ENCODE measurements at regions not wholly inside any gene's neighbourhood (a gene's known extent, or its start where the extent isn't known, plus 50 kb on each side); places are given as distances from the start of the nearest gene placed in this dataset.

DNA sequence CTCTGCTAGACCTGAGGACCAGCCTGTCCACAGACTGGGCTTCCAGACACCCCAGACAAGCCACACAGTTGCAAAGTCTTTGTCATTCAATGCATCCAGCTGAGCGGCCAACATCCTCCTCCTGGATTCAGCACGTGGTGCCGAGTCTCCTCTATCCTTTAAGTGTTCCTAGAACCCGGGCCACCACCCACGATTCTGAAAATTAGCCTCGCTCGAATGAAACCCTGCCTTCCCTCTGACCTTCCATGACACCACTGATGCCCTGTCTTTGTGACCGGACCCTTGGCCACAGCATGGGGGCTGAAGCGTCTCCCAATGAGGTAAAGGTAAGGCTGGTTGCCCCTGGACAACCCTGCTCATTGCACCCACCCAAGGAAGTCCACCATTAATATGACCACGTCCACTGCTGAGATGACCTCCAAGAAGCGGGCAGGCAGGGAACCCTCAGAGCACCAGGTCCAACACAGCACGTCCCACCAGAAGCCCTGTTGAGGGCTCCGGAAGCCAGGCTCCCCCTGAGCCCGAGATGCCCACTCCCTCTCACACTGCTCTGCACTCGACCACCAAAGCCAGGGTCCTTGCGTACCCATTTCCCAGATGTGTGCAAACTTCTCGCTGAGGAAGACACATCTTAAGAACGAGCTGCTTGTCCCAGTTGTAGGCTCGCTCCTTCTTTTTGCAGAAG is 279.0 kb downstream of the CTTN start:
- ChIA-PET CTCF (interaction anchor here (0.8 kb wide), 1 partner anchor 229 kb away, joined by 4 read pairs; no protein-coding TSS in a partner anchor), POLR2A (no interaction called here)
- Mint-ChIP-seq H3K4me1 (ENCODE audit: low read depth, unreplicated experiment) (peaks cover 6% of the 10 kb centered on the region), H3K9me3 (ENCODE audit: unreplicated experiment) (no peaks in the 10 kb centered on the region), H3K27ac (ENCODE audit: unreplicated experiment) (no peak overlapping the region), H3K36me3 (ENCODE audit: insufficient read depth, unreplicated experiment) (peaks cover 56% of the 10 kb centered on the region), H3K27me3 (ENCODE audit: insufficient read depth, unreplicated experiment) (no peaks in the 10 kb centered on the region), H3K4me3 (ENCODE audit: unreplicated experiment) (no peak overlapping the region)
- no peaks in the 10 kb centered on the region for H3K9me3 ChIP-seq
- no peak for DNase-seq
- TF ChIP-seq, protein P1, sequence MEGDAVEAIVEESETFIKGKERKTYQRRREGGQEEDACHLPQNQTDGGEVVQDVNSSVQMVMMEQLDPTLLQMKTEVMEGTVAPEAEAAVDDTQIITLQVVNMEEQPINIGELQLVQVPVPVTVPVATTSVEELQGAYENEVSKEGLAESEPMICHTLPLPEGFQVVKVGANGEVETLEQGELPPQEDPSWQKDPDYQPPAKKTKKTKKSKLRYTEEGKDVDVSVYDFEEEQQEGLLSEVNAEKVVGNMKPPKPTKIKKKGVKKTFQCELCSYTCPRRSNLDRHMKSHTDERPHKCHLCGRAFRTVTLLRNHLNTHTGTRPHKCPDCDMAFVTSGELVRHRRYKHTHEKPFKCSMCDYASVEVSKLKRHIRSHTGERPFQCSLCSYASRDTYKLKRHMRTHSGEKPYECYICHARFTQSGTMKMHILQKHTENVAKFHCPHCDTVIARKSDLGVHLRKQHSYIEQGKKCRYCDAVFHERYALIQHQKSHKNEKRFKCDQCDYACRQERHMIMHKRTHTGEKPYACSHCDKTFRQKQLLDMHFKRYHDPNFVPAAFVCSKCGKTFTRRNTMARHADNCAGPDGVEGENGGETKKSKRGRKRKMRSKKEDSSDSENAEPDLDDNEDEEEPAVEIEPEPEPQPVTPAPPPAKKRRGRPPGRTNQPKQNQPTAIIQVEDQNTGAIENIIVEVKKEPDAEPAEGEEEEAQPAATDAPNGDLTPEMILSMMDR (IDR thresholded peaks at IDR 0.05; ENCODE audit: insufficient read depth in 1 of 2, low read depth in 1 of 2, low read length in 1 of 2, severe bottlenecking in 1 of 2, unreplicated experiment in 1 of 2): no peak
- H3K4me1 ChIP-seq: no peaks in the 10 kb centered on the region
- no peaks in the 10 kb centered on the region for H3K36me3 ChIP-seq (ENCODE audit: control insufficient read depth, insufficient read depth, low read length)
- no TSS peak for BruUV-seq (replicated peaks)
- H3K27me3 ChIP-seq (replicated peaks; ENCODE audit: control insufficient read depth, insufficient read depth, low read length): no peaks in the 10 kb centered on the region
- intact Hi-C loops (cut with micrococcal nuclease; ENCODE audit: unreplicated experiment): no loop called here
- no peak overlapping the region for H3K4me3 ChIP-seq (ENCODE audit: low read depth, low read length)

DNA sequence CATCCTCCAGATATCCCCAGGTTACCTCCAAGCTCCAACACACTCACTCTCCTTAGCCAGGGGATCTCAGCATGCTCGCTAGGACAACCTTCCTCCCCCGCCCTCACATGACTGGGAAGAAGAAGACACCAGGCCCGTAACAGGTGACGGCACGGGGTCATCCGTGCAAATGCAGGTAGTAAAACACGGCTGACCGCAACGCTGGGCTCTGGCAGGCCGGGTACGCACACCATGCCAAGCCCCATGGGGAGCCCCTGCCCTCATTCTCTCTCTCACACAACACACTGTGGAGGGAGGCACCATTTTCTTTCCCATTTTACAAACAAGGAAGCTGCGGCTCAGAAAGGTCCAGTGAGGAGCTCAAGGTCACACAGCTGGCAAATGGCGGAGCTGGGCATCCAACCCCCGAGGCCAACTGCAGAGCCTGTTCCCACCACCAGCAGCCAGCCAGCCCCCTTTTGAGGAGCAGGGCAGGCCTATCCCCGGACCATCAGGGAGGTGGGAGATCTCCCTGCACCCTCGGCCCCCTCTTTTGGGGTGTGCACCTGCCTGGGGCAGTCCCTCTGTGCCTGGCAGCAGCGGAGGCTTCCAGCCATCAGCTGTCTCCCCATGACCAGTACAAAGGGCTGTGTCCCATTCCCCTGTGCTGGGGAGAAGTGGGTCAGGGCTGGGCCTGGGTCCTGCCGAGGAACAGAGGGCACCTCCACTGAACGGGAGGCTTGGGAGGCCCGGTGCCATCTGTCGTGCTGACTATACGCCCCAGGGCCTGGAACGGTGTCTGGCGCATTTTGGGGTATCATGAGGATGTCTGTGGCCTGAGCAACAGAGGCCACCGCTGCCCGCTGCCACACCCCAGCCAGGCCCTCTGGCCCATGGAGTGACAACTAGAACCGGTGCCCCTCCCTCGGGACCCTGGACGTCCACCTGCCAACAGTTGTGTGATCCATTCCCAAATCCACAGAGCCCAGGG is 280.9 kb downstream of the CTTN start:
- H3K36me3 ChIP-seq (ENCODE audit: control insufficient read depth, insufficient read depth, low read length): no peaks in the 10 kb centered on the region
- TF ChIP-seq, protein P1 (IDR thresholded peaks at IDR 0.05; ENCODE audit: insufficient read depth in 1 of 2, low read depth in 1 of 2, low read length in 1 of 2, severe bottlenecking in 1 of 2, unreplicated experiment in 1 of 2): no peak
- no peaks in the 10 kb centered on the region for H3K27me3 Mint-ChIP-seq (ENCODE audit: insufficient read depth, unreplicated experiment)
- POLR2A ChIA-PET: no interaction called here
- peaks cover 59% of the 10 kb centered on the region for H3K36me3 Mint-ChIP-seq (ENCODE audit: insufficient read depth, unreplicated experiment)
- no peak for DNase-seq
- no peak overlapping the region for H3K27ac Mint-ChIP-seq (ENCODE audit: unreplicated experiment)
- no TSS peak for BruUV-seq (replicated peaks)
- no peaks in the 10 kb centered on the region for H3K9me3 ChIP-seq
- H3K4me3 Mint-ChIP-seq (ENCODE audit: unreplicated experiment): no peak overlapping the region
- no peaks in the 10 kb centered on the region for H3K27me3 ChIP-seq (replicated peaks; ENCODE audit: control insufficient read depth, insufficient read depth, low read length)
- no peaks in the 10 kb centered on the region for H3K4me1 ChIP-seq
- H3K4me1 Mint-ChIP-seq (ENCODE audit: low read depth, unreplicated experiment): peaks cover 6% of the 10 kb centered on the region
- H3K4me3 ChIP-seq (ENCODE audit: low read depth, low read length): no peak overlapping the region
- CTCF ChIA-PET: no interaction called here
- no peaks in the 10 kb centered on the region for H3K9me3 Mint-ChIP-seq (ENCODE audit: unreplicated experiment)
- intact Hi-C loops (cut with micrococcal nuclease; ENCODE audit: unreplicated experiment): no loop called here

DNA sequence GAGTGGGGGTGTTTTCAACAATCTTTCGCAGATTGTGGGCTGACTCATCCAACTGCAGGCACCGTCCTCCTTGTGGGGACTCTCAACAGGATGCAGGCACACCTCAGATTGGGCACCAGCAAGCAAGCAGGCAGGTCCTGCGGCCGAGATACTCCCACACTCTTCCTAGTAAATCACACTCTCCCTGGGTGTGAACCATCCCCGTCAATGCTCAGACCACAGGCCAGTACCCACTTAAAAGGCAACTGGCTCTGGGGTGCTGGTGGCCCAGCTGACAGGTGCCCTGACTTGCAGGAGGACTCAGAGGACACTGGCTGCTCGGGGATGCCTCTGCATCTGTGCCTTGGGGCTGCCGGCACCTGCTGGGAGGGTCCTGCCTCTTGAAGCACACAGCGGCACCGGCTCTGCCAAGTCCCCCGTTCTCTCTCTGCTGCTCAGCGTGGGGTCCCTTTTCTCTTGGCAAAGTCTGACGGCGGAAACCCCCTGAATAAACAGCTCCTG is 282.5 kb downstream of the CTTN start:
- Histone ChIP-seq H3K4me1 (no peaks in the 10 kb centered on the region), H3K27me3 (replicated peaks; ENCODE audit: control insufficient read depth, insufficient read depth, low read length) (no peaks in the 10 kb centered on the region), H3K9me3 (no peaks in the 10 kb centered on the region), H3K4me3 (ENCODE audit: low read depth, low read length) (no peak overlapping the region), H3K36me3 (ENCODE audit: control insufficient read depth, insufficient read depth, low read length) (no peaks in the 10 kb centered on the region)
- intact Hi-C loops (cut with micrococcal nuclease; ENCODE audit: unreplicated experiment): no loop called here
- ChIA-PET POLR2A (no interaction called here), CTCF (no interaction called here)
- no TSS peak for BruUV-seq (replicated peaks)
- no peaks in the 10 kb centered on the region for H3K27me3 Mint-ChIP-seq (ENCODE audit: insufficient read depth, unreplicated experiment)
- no peak overlapping the region for H3K27ac Mint-ChIP-seq (ENCODE audit: unreplicated experiment)
- H3K4me1 Mint-ChIP-seq (ENCODE audit: low read depth, unreplicated experiment): peaks cover 6% of the 10 kb centered on the region
- H3K9me3 Mint-ChIP-seq (ENCODE audit: unreplicated experiment): no peaks in the 10 kb centered on the region
- TF ChIP-seq, protein P1 (IDR thresholded peaks at IDR 0.05; ENCODE audit: insufficient read depth in 1 of 2, low read depth in 1 of 2, low read length in 1 of 2, severe bottlenecking in 1 of 2, unreplicated experiment in 1 of 2): no peak
- peaks cover 58% of the 10 kb centered on the region for H3K36me3 Mint-ChIP-seq (ENCODE audit: insufficient read depth, unreplicated experiment)
- H3K4me3 Mint-ChIP-seq (ENCODE audit: unreplicated experiment): no peak overlapping the region
- no peak for DNase-seq

Data from Caco-2 (cell line).